GM18861 (cell line): ENCODE measurements at regions not wholly inside any gene's neighbourhood (a gene's known extent, or its start where the extent isn't known, plus 50 kb on each side); places are given as distances from the start of the nearest gene placed in this dataset.
"Not testable (repeated sequence)": the region's sequence is repeated elsewhere in the genome, so short reads cannot be mapped to it uniquely, and the experiment has no call there.

ENCODE experiments used
- ATAC-seq: cut with Tn5 transposase; IDR thresholded peaks from one replicate; pipeline ENCODE4 v1.9.1; 2021; ENCODE audit not compliant: unreplicated experiment

DNA sequence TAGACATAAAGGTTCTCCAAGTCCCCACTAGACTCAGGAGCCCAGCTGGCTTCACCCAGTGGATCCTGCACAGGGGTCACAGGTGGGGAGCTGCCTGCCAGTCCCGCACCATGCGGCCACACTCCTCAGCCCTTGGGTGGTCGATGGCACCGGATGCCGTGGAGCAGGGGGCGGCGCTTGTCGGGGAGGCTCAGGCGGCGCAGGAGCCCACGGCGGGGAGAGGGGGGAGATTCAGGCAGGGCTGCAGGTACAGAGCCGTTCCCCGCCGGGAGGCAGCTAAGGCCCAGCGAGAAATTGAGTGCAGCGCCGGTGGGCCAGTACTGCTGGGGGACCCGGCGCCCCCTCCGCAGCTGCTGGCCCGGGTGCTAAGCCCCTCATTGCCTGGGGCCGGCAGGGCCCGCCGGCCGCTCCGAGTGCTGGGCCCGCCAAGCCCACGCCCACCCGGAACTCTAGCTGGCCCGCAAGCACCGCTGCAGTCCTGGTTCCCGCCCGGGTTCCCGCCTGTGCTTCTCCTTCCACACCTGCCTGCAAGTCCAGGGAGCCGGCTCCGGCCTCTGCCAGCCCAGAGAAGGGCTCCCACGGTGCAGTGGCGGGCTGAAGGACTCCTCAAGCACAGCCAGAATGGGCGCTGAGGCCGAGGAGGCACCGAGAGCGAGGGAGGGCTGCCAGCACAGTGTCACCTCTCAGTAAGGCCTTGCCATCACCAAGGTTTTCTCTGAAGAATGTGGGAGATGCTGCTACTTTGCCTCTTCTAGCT is 58.4 kb upstream of the PPP1R12A start:
- ATAC-seq = no peak

DNA sequence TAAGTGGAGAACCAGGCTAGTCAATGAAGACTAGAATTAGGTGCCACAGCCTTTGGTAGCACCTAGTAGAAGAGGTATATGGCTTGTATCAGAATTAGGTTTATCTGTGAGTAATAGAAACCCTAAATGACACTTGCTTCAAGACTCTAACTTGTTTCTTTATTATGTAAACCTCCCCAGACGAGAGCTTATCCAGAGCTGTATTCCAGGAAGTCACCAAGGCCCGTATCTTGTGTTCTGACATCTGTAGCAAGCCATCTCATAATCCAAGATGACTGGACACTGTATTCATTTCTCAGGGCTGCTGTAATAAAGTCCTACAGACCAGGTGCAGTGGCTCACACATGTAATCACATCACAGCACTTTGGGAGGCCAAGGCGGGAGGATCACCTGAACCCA is 56.7 kb upstream of the PPP1R12A start:
- ATAC-seq = no peak

DNA sequence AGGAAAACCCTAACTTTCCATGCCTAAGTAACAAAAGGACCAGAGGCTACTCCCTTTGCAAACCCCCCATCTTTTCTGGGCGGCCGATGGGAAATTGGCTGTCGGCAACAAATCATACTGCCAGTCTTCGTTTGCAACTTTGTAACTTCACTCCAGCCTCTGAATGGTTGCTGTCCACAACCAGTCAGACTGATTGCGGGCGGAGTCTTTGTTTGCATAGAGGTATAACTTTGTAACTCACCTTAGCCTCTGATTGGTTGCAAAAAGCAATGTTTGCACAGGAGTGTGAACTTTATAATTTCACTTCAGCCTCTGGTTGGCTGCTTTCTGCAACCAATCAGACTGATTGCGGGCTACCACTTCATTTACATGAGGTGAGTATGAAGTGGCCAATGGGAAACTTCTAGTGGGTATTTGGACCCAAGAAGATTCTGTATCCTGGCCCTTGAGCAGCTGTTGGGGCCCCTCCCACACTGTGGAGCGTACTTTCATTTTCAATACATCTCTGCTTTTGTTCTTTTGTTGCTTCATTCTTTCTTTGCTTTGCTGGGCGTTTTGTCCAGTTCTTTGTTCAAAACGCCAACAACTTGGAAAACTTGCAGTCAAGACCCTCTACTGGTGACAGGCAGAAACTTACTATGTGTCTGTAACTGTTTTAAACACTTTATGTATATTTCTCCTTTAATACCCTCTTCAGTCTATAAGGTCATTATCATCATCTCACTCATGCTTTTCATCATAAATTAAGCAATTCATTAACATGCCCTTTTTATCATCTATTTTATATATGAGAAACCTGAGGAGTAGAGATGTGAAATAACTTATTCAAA is 55.8 kb upstream of the PPP1R12A start:
- not testable (repeated sequence) for ATAC-seq

DNA sequence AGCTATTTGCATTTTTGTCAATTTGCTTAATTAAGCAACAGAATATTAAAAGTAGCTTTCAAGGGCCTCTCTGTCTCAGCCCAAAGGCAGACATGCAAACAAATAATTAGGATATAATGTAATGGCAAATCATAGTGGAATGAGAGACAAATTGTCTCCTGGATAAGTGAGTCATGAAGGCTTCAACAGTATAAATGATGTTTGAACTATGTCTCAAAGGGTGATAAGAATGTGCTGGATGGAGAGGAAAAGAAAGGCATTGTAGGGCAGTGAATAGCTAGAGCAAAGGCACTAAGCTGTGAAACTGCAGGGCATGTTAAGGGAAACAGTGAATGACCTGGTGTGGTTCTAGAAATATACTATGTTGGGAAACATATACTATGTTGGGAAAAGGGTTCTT is 53.5 kb upstream of the PPP1R12A start:
- ATAC-seq = no peak

DNA sequence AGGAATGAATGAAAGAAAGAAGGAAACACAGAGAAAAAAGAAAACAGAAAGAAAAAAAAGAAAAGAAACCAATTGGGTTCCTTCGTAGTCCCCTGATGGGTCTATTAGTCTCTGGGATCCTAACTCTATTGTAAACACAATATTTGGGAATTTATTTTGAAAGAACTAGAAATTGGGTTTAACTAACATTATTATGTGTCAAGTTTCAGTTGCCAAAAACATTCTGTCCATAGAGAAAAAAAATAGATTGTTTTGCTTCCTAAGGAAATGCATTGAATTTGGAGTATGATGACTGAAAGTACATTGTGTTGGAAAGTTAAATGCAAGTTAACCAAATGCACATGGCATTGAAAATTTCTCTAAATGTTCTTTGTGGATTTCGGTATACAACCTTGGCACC is 52.8 kb upstream of the PPP1R12A start:
- ATAC-seq = no peak
